Heart left ventricle (tissue), 13 donors: ENCODE measurements at regions not wholly inside any gene's neighbourhood (a gene's known extent, or its start where the extent isn't known, plus 50 kb on each side); places are given as distances from the start of the nearest gene placed in this dataset.

Source experiments
- CTCF ChIP-seq, 12 donors: fragments of 200-600 bp; sonication (generic) in 4 of 12; IDR thresholded peaks; one replicate each; pipeline versions ENCODE4 v1.5.0 to v1.8.0; 2018 to 2022; ENCODE audit warnings: antibody characterized with exemption in 12 of 12, mild to moderate bottlenecking in 5 of 12
- POLR2A ChIP-seq, 2 donors: fragments of 450-650 bp; IDR thresholded peaks; one replicate each; pipeline ENCODE4 v1.6.1; 2017; ENCODE audit warnings: antibody characterized with exemption in 2 of 2, mild to moderate bottlenecking in 2 of 2, moderate library complexity in 2 of 2
- donor health status: ischemic (EF 13 %, LVEDD 7.1; RV severe dilation, severe dysfunction).
- donor health status: DM: no; HTN: yes; CAD: no.
- donor health status: DM: no; HTN: no; CAD: no.
- donor health status: ischemic (EF 25% LVEDD 6.9; RV normal size, moderate dysfunction).
- donor health status: ischemic (EF 25% LVEDD 5.7; RV mildly dilated, moderate dysfunction).
- donor health status: ischemic (EF 35%, LVEDD 5.7; RV mildly dilated, moderate dysfunction).
- donor health status: nonischemic (EF 11% LVEDD 7.7; RV severe dilation, severe dysfunction).
- donor health status: DM: yes; HTN: yes; CAD: no.
- donor health status: PGD.
- donor health status: ischemic (EF 29% LVEDD 5.4; RV normal size, mild dysfunction).
- donor health status: nonischemic (EF 23%, LVEDD 6.1; RV moderate dilation, normal function).

GRCh38 chr12:46046436-46046835 lies 56.1 kb upstream of the SCAF11 start:
- TF ChIP-seq CTCF (IDR thresholded peaks at IDR 0.05): no peak
- no peak for TF ChIP-seq POLR2A (IDR thresholded peaks at IDR 0.05)
